ENCODE measurements at regions not wholly inside any gene's neighbourhood (a gene's known extent, or its start where the extent isn't known, plus 50 kb on each side); places are given as distances from the start of the nearest gene placed in this dataset.

DNA sequence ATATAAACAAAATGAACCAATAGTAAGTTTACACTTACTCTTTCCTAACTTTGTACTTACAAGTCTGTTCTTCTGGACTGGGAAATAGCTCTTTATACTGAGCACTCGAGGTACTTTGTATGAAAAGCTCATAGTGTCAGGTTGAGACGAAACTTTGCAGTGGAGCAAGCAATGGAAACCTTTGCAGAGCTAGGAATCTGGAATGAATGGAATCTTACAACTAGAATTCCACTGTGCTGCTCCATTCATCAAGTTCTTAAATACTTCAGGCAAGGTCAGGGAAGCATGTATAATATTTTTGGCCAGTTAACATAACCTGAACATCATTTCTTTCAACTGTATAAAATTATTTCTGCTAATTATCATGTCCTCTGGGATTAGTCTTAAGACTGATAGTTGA is 1327.5 kb upstream of the FLRT2 start:
- Mint-ChIP-seq H3K36me3 (ENCODE audit: low read depth) (no peaks in the 10 kb centered on the region), H3K9me3 (peaks cover 26% of the 10 kb centered on the region), H3K27ac (no peak overlapping the region), H3K4me3 (no peak overlapping the region), H3K4me1 (ENCODE audit: low read depth) (no peaks in the 10 kb centered on the region), H3K27me3 (ENCODE audit: low read depth) (no peaks in the 10 kb centered on the region)

DNA sequence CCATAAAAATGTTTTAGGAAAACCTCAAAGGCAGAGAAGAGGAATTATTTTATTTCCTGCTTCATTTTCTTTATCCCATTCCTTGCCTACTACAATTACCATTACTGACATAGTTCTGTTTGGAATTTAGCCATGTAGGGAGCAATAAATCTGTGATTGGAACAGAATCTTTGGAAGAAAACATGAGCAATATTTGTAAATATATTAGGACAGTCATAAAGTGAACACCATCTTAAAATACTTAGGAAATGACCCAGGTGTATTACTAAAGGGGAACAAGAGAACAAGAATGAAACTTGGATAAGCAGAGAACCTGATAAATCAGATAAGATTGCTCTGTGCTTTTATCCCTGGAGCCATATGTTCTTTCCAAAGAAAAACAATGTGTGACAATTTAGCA is 1326.0 kb upstream of the FLRT2 start:
- H3K4me3 Mint-ChIP-seq = no peak overlapping the region
- H3K27me3 Mint-ChIP-seq (ENCODE audit: low read depth) = no peaks in the 10 kb centered on the region
- peaks cover 24% of the 10 kb centered on the region for H3K9me3 Mint-ChIP-seq
- no peak overlapping the region for H3K27ac Mint-ChIP-seq
- no peaks in the 10 kb centered on the region for H3K36me3 Mint-ChIP-seq (ENCODE audit: low read depth)
- no peaks in the 10 kb centered on the region for H3K4me1 Mint-ChIP-seq (ENCODE audit: low read depth)

DNA sequence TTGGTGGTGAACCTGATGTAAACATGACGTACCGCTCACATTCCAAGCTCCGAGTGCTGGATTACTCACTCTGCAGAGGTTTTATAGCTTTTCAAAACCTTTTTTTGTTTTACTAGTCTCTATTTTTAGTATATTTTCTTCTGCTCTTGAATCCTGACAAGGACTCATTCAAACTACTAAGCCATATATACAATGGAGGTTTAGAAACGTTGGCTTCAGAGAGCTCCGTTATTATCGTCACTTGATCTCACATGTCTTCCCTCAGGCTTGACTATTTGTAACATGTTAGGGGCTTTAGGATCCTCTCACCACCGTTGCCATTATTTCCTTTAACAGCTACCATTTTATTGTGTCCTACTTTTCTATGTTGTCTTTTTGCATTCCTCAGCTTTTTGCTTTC is 1321.5 kb upstream of the FLRT2 start:
- H3K9me3 Mint-ChIP-seq = peaks cover 29% of the 10 kb centered on the region
- H3K36me3 Mint-ChIP-seq (ENCODE audit: low read depth) = no peaks in the 10 kb centered on the region
- no peaks in the 10 kb centered on the region for H3K4me1 Mint-ChIP-seq (ENCODE audit: low read depth)
- no peaks in the 10 kb centered on the region for H3K27me3 Mint-ChIP-seq (ENCODE audit: low read depth)
- no peak overlapping the region for H3K4me3 Mint-ChIP-seq
- no peak overlapping the region for H3K27ac Mint-ChIP-seq

DNA sequence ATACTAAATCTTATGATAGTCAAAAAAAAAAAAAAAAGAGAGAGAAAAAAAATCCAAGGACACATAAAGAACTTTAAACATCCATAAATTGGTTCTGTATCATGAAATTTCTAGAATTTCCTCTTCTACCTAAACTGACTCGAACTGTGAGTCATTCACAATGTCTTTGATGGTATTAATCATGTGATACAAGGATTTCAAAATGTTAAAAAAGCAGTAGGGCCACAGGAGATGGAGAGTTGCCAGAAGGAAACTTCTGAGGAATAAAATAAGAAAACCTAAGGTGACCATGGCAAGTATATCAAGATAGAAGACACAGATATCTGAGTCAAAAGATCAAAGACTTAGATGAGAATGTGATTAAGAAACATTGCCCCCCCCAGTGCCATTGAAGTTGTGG is 1320.9 kb upstream of the FLRT2 start:
- peaks cover 29% of the 10 kb centered on the region for H3K9me3 Mint-ChIP-seq
- no peaks in the 10 kb centered on the region for H3K4me1 Mint-ChIP-seq (ENCODE audit: low read depth)
- no peak overlapping the region for H3K27ac Mint-ChIP-seq
- H3K27me3 Mint-ChIP-seq (ENCODE audit: low read depth) = no peaks in the 10 kb centered on the region
- no peak overlapping the region for H3K4me3 Mint-ChIP-seq
- no peaks in the 10 kb centered on the region for H3K36me3 Mint-ChIP-seq (ENCODE audit: low read depth)

- Mint-ChIP-seq H3K36me3 (ENCODE audit: low read depth) (no peaks in the 10 kb centered on the region), H3K9me3 (peaks cover 19% of the 10 kb centered on the region)
Observed at GRCh38 chr14:84217066-84217465, 1312.9 kb upstream of the FLRT2 start.

GRCh38 chr14:84225268-84225667 is 1304.7 kb upstream of the FLRT2 start:
- Mint-ChIP-seq H3K27me3 (ENCODE audit: low read depth) (no peaks in the 10 kb centered on the region), H3K4me3 (no peak overlapping the region), H3K4me1 (ENCODE audit: low read depth) (no peaks in the 10 kb centered on the region), H3K9me3 (peaks cover 12% of the 10 kb centered on the region), H3K27ac (no peak overlapping the region), H3K36me3 (ENCODE audit: low read depth) (no peaks in the 10 kb centered on the region)

More at GRCh38 chr14:84217066-84217465, 1312.9 kb upstream of the FLRT2 start:
- Mint-ChIP-seq H3K27me3 (ENCODE audit: low read depth) (no peaks in the 10 kb centered on the region), H3K4me1 (ENCODE audit: low read depth) (no peaks in the 10 kb centered on the region), H3K4me3 (no peak overlapping the region), H3K27ac (no peak overlapping the region)

- H3K27ac Mint-ChIP-seq = no peak overlapping the region
- H3K36me3 Mint-ChIP-seq (ENCODE audit: low read depth) = no peaks in the 10 kb centered on the region
- H3K4me3 Mint-ChIP-seq = no peak overlapping the region
- H3K9me3 Mint-ChIP-seq = peaks cover 18% of the 10 kb centered on the region
- H3K27me3 Mint-ChIP-seq (ENCODE audit: low read depth) = no peaks in the 10 kb centered on the region
- no peaks in the 10 kb centered on the region for H3K4me1 Mint-ChIP-seq (ENCODE audit: low read depth)
Observed at GRCh38 chr14:84228702-84229101, 1301.2 kb upstream of the FLRT2 start.

DNA sequence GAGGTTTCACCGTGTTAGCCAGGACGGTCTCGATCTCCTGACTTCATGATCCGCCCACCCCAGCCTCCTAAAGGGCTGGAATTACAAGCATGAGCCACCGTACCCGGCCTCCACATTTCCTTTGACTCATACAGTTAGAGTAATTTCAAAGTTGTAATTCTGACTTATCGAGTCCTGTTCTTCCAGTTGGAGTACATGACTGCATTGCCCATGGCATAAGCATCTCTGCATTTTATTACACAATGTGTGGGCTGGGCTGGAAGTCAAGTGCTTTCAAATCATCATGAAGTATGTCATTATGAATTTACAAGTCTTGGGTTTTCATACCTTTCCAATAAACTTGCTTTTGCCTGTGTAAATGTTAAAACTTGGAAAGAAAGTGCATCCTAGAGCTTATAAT is 1295.7 kb upstream of the FLRT2 start:
- Mint-ChIP-seq H3K27ac (no peak overlapping the region), H3K4me3 (no peak overlapping the region), H3K4me1 (ENCODE audit: low read depth) (no peaks in the 10 kb centered on the region), H3K9me3 (peaks cover 29% of the 10 kb centered on the region), H3K36me3 (ENCODE audit: low read depth) (no peaks in the 10 kb centered on the region), H3K27me3 (ENCODE audit: low read depth) (no peaks in the 10 kb centered on the region)

GRCh38 chr14:84236290-84236689 is 1293.7 kb upstream of the FLRT2 start:
- Mint-ChIP-seq H3K4me3 (no peak overlapping the region), H3K36me3 (ENCODE audit: low read depth) (no peaks in the 10 kb centered on the region), H3K27me3 (ENCODE audit: low read depth) (no peaks in the 10 kb centered on the region), H3K27ac (no peak overlapping the region), H3K4me1 (ENCODE audit: low read depth) (no peaks in the 10 kb centered on the region), H3K9me3 (peaks cover 18% of the 10 kb centered on the region)

DNA sequence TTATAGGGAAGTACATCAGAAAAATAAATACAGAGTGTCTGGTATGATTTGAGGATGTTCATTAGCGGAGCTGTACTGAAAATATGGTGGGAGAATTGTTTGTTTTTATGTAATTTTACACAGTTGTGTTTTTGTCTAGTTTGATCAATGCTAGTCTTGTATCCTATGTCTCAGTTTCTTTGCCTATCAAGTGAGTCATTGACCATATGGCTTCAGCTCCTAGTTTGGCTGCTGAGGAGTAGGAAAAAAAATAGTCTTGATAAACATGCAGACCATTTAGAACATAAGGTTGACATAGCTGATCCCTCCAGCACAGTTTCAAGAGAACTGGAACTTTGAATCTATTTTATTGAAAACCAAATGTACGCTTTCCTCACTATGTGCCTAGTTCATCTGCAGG is 1292.1 kb upstream of the FLRT2 start:
- no peaks in the 10 kb centered on the region for H3K27me3 Mint-ChIP-seq (ENCODE audit: low read depth)
- H3K36me3 Mint-ChIP-seq (ENCODE audit: low read depth) = no peaks in the 10 kb centered on the region
- no peak overlapping the region for H3K27ac Mint-ChIP-seq
- no peak overlapping the region for H3K4me3 Mint-ChIP-seq
- peaks cover 28% of the 10 kb centered on the region for H3K9me3 Mint-ChIP-seq
- H3K4me1 Mint-ChIP-seq (ENCODE audit: low read depth) = no peaks in the 10 kb centered on the region

DNA sequence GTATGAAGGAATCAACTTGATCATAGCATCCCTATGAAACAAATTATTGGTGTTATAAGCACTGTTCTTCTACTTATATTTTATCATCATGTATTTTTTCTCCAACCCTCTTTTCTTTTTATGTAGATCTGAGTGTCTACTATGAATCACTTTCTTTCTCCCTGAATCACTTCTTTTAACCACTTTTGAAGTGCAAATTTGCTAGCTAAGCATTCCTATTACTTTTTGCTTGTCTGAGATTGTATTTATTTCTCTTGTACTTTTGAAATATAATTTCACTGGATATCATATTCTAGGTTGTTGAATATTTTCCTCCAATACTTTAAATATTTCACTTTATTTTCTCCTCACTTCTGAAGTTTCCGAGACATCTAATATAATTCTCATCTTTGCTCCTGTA is 1282.3 kb upstream of the FLRT2 start:
- no peaks in the 10 kb centered on the region for H3K27me3 Mint-ChIP-seq (ENCODE audit: low read depth)
- no peak overlapping the region for H3K27ac Mint-ChIP-seq
- H3K36me3 Mint-ChIP-seq (ENCODE audit: low read depth) = no peaks in the 10 kb centered on the region
- no peak overlapping the region for H3K4me3 Mint-ChIP-seq
- peaks cover 24% of the 10 kb centered on the region for H3K9me3 Mint-ChIP-seq
- H3K4me1 Mint-ChIP-seq (ENCODE audit: low read depth) = no peaks in the 10 kb centered on the region

- no peaks in the 10 kb centered on the region for H3K27me3 Mint-ChIP-seq (ENCODE audit: low read depth)
- peaks cover 13% of the 10 kb centered on the region for H3K9me3 Mint-ChIP-seq
- H3K27ac Mint-ChIP-seq = no peak overlapping the region
- H3K4me3 Mint-ChIP-seq = no peak overlapping the region
- H3K36me3 Mint-ChIP-seq (ENCODE audit: low read depth) = no peaks in the 10 kb centered on the region
- H3K4me1 Mint-ChIP-seq (ENCODE audit: low read depth) = no peaks in the 10 kb centered on the region
Observed at GRCh38 chr14:84250893-84251292, 1279.1 kb upstream of the FLRT2 start.

DNA sequence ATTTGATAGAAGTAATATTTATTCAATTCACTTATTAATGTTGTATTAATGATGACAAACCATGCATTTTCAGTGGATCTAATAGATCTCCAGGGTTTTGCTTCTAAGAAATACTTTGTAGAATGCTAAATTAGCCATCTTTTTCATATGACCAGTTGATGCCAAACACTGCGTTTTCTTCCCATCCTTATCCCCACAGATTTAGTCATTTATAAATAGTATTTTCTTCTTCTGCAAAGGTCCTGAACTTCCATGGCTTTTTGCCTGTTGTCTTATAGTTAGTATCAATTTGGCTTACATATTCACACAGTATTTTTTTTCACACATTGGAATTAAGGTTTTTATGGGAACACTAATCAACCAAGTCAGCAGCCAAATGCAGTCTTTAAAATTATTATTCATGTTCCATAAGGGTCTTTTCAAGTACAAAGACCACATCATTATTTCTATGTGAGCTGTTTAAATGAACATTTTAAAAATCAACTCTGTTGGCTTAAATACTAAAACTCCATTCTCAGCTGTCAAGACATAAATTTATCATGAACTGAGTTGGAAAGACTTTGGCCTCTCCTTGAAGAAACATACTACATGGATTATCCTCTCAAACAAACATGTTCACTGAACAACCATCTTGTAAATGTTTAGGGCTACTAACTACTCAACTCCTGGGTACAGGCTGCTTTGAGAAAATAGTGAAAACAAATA is 1278.4 kb upstream of the FLRT2 start:
- no peak overlapping the region for H3K27ac Mint-ChIP-seq
- no peak overlapping the region for H3K4me3 Mint-ChIP-seq
- H3K4me1 Mint-ChIP-seq (ENCODE audit: low read depth) = no peaks in the 10 kb centered on the region
- peaks cover 13% of the 10 kb centered on the region for H3K9me3 Mint-ChIP-seq
- H3K27me3 Mint-ChIP-seq (ENCODE audit: low read depth) = no peaks in the 10 kb centered on the region
- no peaks in the 10 kb centered on the region for H3K36me3 Mint-ChIP-seq (ENCODE audit: low read depth)

- Mint-ChIP-seq H3K36me3 (ENCODE audit: low read depth) (no peaks in the 10 kb centered on the region), H3K27me3 (ENCODE audit: low read depth) (no peaks in the 10 kb centered on the region), H3K4me3 (no peak overlapping the region), H3K9me3 (peaks cover 9% of the 10 kb centered on the region), H3K4me1 (ENCODE audit: low read depth) (no peaks in the 10 kb centered on the region), H3K27ac (no peak overlapping the region)
Observed at GRCh38 chr14:84252706-84253105, 1277.2 kb upstream of the FLRT2 start.

DNA sequence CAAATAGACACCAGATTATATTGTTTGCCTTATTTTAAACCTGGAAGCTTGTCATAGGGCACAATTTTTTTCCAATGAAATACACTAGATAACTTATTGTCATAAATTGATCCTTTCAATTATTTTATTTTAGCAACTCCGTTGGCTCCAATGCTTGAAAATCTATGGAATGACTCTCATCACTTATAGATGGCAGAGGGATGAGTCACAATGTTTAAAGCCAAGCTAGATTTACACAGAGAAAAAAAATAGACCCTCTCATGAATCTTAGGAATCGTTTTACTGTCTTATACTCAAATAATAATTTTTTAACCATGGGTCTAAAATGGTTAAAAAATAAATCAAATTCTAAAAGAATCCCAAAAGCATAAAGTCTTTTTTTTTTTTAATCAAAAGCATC is 1276.6 kb upstream of the FLRT2 start:
- H3K4me1 Mint-ChIP-seq (ENCODE audit: low read depth) = no peaks in the 10 kb centered on the region
- no peaks in the 10 kb centered on the region for H3K27me3 Mint-ChIP-seq (ENCODE audit: low read depth)
- no peak overlapping the region for H3K4me3 Mint-ChIP-seq
- H3K9me3 Mint-ChIP-seq = peaks cover 9% of the 10 kb centered on the region
- no peaks in the 10 kb centered on the region for H3K36me3 Mint-ChIP-seq (ENCODE audit: low read depth)
- H3K27ac Mint-ChIP-seq = no peak overlapping the region

- Mint-ChIP-seq H3K9me3 (peaks cover 14% of the 10 kb centered on the region), H3K4me1 (ENCODE audit: low read depth) (no peaks in the 10 kb centered on the region), H3K4me3 (no peak overlapping the region), H3K27ac (no peak overlapping the region), H3K27me3 (ENCODE audit: low read depth) (no peaks in the 10 kb centered on the region), H3K36me3 (ENCODE audit: low read depth) (no peaks in the 10 kb centered on the region)
Observed at GRCh38 chr14:84254290-84254689, 1275.7 kb upstream of the FLRT2 start.
